ENCODE measurements at regions not wholly inside any gene's neighbourhood (a gene's known extent, or its start where the extent isn't known, plus 50 kb on each side); places are given as distances from the start of the nearest gene placed in this dataset.

DNA sequence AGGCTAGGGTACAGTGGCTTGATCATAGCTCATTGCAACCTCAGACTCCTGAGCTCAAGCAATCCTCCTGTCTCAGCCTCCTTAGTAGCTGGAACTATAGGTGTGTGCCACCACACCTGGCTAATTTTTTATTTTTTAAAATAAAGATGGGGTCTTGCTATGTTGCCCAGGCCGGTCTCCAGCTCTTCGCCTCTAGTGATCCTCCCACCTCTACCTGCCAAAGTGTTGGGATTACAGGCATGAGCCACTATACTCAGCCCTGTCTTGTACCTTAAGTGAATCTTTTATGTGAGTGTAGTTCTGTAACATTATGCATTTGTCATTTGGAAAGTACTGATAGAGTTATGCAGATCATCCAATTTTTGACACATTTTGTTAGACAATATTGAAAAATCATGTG, 66.9 kb upstream of the C15orf39 start:
- DNase-seq (ENCODE audit: low spot score): no peak

GRCh38 chr15:75136118-75136517, 65.6 kb upstream of the C15orf39 start:
- DNase-seq (ENCODE audit: low spot score): no peak

- DNase-seq (ENCODE audit: low spot score): no peak
Observed at GRCh38 chr15:75136758-75137157, 64.9 kb upstream of the C15orf39 start.

- DNase-seq (ENCODE audit: low spot score): peak; percentile 47
Observed at GRCh38 chr15:75138016-75138999, 63.4 kb upstream of the C15orf39 start.

GRCh38 chr15:75140080-75140879, 61.4 kb upstream of the C15orf39 start:
- DNase-seq (ENCODE audit: low spot score): no peak

DNA sequence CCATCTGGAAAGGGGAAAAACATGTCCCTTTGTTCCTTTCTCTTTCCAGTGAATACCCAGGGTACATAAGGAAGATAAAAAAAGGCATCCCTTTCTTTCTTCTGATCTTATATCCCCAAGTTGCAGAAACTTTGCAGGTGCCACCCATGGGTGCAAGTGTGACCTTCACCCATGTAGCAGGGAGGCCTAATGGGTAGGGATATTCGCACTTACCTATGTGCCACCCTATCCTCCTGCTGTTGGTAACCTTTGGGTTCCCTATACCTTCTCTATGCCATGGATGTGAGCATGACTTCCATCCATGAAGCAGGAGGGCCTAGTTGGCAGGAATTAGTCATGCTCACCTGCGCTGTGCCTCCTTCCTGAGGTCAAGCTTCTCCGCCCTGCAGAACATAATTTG, 59.2 kb upstream of the C15orf39 start:
- no peak for DNase-seq (ENCODE audit: low spot score)

- DNase-seq (ENCODE audit: low spot score): no peak
Observed at GRCh38 chr15:75143738-75144334, 57.8 kb upstream of the C15orf39 start.

GRCh38 chr15:75145027-75145841, 56.4 kb upstream of the C15orf39 start:
- DNase-seq (ENCODE audit: low spot score): peak; percentile 16

- DNase-seq (ENCODE audit: low spot score): no peak
Observed at GRCh38 chr15:75148280-75148679, 53.4 kb upstream of the C15orf39 start.

GRCh38 chr15:75149867-75150709, 51.6 kb upstream of the C15orf39 start:
- peak; percentile 20 for DNase-seq (ENCODE audit: low spot score)

GRCh38 chr15:75151214-75152128, 50.2 kb upstream of the C15orf39 start:
- no peak for DNase-seq (ENCODE audit: low spot score)
